Skeletal muscle tissue (tissue), 3 donors: ENCODE measurements at regions not wholly inside any gene's neighbourhood (a gene's known extent, or its start where the extent isn't known, plus 50 kb on each side); places are given as distances from the start of the nearest gene placed in this dataset.

Experiments
- H3K27ac ChIP-seq: one replicate; pipeline ENCODE4 v1.7.0; 2013; ENCODE audit warnings: mild to moderate bottlenecking, low read depth, low read length, inconsistent platforms
- H3K27me3 ChIP-seq, 3 donors: one replicate each; pipeline ENCODE4 v1.7.0; 2013; ENCODE audit warnings: low read length in 3 of 3; ENCODE audit not compliant: control insufficient read depth in 3 of 3, insufficient read depth in 3 of 3
- H3K36me3 ChIP-seq, 3 donors: one replicate each; pipeline ENCODE4 v1.7.0; 2013; ENCODE audit warnings: low read length in 3 of 3; ENCODE audit not compliant: control insufficient read depth in 3 of 3, insufficient read depth in 3 of 3
- H3K4me1 ChIP-seq, 3 donors: one replicate each; pipeline ENCODE4 v1.7.0; 2013; ENCODE audit warnings: low read length in 3 of 3, mild to moderate bottlenecking in 3 of 3; ENCODE audit not compliant: control insufficient read depth in 3 of 3, insufficient read depth in 3 of 3
- H3K4me3 ChIP-seq, 3 donors: one replicate each; pipeline ENCODE4 v1.7.0; 2013; ENCODE audit warnings: low read length in 3 of 3
- H3K9ac ChIP-seq, 3 donors: one replicate each; pipeline ENCODE4 v1.7.0; 2013; ENCODE audit warnings: low read length in 3 of 3, mild to moderate bottlenecking in 3 of 3, moderate library complexity in 2 of 3, low read depth in 1 of 3
- H3K9me3 ChIP-seq, 3 donors: one replicate each; pipeline ENCODE4 v1.7.0; 2013; ENCODE audit warnings: low read length in 3 of 3; ENCODE audit not compliant: control insufficient read depth in 3 of 3
- donor health status: Osteomylitis.

DNA sequence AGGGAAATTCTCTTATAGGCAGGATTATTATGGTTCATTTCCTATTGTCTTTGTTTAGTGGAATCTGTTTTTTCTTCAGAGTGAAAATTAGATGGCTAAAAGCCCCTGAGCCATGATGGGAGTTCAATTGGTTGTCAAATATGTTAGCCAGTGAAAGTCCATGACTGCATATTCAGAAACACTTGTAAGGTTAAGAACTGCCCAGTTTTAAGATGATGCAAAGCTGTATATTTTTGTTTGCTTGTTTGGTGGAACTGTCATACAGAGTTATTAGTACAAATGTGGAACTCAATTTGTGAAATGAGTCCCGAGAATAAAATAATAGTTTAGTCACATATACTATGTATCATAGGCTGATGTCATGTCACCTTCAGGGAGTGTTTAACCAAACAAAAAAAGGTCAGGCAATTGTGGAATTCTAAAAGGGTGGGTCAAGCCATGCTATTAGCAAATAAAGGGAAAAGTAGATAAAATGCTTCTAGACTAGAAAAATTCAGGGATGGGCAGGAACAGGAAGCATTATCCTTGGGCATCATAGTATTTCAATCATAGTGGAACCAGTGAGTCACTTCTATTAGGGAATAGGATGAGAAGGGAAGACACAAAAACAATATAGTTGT is 248.3 kb upstream of the SLITRK1 start:
- no peak overlapping the region for H3K4me3 ChIP-seq
- no peaks in the 10 kb centered on the region for H3K27me3 ChIP-seq
- no peak overlapping the region for H3K9ac ChIP-seq
- H3K9me3 ChIP-seq: no peaks in the 10 kb centered on the region
- H3K27ac ChIP-seq: no peak overlapping the region
- H3K36me3 ChIP-seq: no peaks in the 10 kb centered on the region
- H3K4me1 ChIP-seq: no peaks in the 10 kb centered on the region

- Histone ChIP-seq H3K27me3 (no peaks in the 10 kb centered on the region), H3K9me3 (no peaks in the 10 kb centered on the region), H3K36me3 (no peaks in the 10 kb centered on the region), H3K4me3 (no peak overlapping the region), H3K4me1 (no peaks in the 10 kb centered on the region), H3K9ac (no peak overlapping the region), H3K27ac (no peak overlapping the region)
Observed at GRCh38 chr13:84129966-84130365, 247.7 kb upstream of the SLITRK1 start.

- Histone ChIP-seq H3K9ac (no peak overlapping the region), H3K4me3 (no peak overlapping the region), H3K27ac (no peak overlapping the region), H3K36me3 (no peaks in the 10 kb centered on the region), H3K27me3 (no peaks in the 10 kb centered on the region), H3K4me1 (no peaks in the 10 kb centered on the region), H3K9me3 (no peaks in the 10 kb centered on the region)
Observed at GRCh38 chr13:84127597-84128128, 245.4 kb upstream of the SLITRK1 start.

DNA sequence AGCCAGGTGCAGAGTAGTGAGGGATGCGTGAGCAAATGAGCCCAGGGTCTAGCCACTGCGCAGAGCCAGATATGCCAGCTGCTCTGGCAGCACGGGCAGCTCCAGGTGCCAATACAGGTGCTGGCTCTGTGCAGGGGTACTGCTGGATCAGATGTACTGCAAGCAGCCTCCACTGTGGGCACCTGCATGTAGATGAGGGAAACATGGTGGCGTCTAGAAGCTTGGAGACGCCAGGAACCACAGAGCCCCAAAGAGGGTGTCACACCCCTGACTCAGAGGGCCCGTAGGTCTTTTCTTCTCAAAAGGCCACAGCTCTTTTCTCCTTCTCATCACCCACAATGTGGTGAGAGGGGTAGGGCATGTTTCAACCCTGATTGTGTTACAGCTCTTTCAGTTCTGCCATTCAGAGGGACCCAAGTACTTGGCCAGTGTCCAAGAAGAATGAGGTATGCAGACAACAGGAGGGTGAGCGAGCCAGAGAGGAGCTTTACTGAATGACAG is 244.4 kb upstream of the SLITRK1 start:
- Histone ChIP-seq H3K36me3 (no peaks in the 10 kb centered on the region), H3K27ac (no peak overlapping the region), H3K4me1 (no peaks in the 10 kb centered on the region), H3K9ac (no peak overlapping the region), H3K9me3 (no peaks in the 10 kb centered on the region), H3K27me3 (no peaks in the 10 kb centered on the region), H3K4me3 (no peak overlapping the region)

DNA sequence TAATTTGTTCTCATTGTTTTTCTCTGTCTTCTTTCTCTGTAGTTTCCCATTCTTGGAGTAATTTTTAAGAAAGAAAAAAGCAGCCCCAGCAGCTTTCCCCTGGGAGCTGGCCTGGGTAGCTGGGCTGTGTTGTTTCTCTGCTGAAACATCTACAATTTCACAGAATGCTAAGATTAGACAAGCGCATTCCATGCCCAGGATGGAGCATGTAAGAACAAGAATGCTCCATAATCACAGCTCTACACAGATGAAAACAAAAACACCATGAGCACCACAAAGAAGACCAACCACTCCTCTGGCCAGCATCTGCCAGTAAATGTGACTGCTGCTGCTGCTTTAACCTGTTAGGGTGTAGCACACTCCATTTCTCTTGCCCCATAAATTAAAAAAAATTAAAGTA is 239.2 kb upstream of the SLITRK1 start:
- Histone ChIP-seq H3K36me3 (no peaks in the 10 kb centered on the region), H3K27ac (no peak overlapping the region)

GRCh38 chr13:84118839-84119409 is 236.7 kb upstream of the SLITRK1 start:
- no peak overlapping the region for H3K9ac ChIP-seq
- H3K27ac ChIP-seq: no peak overlapping the region
- H3K4me3 ChIP-seq: no peak overlapping the region
- H3K4me1 ChIP-seq: no peaks in the 10 kb centered on the region
- no peaks in the 10 kb centered on the region for H3K36me3 ChIP-seq
- H3K9me3 ChIP-seq: no peaks in the 10 kb centered on the region
- no peaks in the 10 kb centered on the region for H3K27me3 ChIP-seq

More for the DNA sequence above, 239.2 kb upstream of the SLITRK1 start:
- Histone ChIP-seq H3K9ac (no peak overlapping the region), H3K27me3 (no peaks in the 10 kb centered on the region), H3K4me3 (no peak overlapping the region), H3K4me1 (no peaks in the 10 kb centered on the region), H3K9me3 (no peaks in the 10 kb centered on the region)

DNA sequence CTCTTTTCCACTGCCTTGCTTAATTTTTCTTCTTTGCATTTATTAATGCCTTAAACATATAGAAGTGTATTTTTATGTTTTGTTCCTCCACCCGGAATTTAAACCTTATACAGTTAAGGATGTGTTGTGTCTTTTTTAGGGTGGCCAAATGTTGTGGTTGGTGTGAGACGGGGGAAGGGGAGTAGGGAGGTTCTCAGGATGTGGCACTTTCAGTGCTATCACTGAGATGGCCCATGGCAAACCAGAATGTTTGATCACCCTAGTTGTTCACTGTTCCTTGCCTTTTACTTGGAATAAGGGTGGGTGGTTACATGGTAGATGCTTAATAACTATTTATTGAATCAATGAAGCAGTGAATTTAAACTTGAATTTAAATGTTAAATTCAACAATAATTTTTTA is 216.0 kb upstream of the SLITRK1 start:
- H3K27ac ChIP-seq: no peak overlapping the region
- no peaks in the 10 kb centered on the region for H3K9me3 ChIP-seq
- no peaks in the 10 kb centered on the region for H3K4me1 ChIP-seq
- no peaks in the 10 kb centered on the region for H3K27me3 ChIP-seq
- no peak overlapping the region for H3K9ac ChIP-seq
- H3K4me3 ChIP-seq: no peak overlapping the region
- no peaks in the 10 kb centered on the region for H3K36me3 ChIP-seq

DNA sequence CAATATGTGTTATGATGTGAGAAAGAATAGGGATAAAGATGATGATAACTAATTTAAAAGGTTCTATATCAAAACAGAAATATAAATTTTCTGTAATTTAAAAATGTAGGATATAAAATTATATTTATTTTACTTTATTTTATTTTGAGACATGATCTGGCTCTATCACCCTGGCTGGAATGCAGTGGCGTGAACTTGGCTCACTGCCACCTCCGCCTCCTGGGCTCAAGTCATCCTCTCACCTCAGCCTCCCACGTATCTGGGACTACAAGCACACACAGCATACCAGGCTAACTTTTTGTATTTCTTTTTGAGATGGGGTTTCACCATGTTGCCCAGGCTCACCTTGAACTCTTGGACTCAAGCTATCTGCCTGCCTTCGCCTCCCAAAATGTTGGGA is 214.9 kb upstream of the SLITRK1 start:
- Histone ChIP-seq H3K4me1 (no peaks in the 10 kb centered on the region), H3K4me3 (no peak overlapping the region), H3K36me3 (no peaks in the 10 kb centered on the region), H3K27me3 (no peaks in the 10 kb centered on the region), H3K9ac (no peak overlapping the region), H3K9me3 (no peaks in the 10 kb centered on the region), H3K27ac (no peak overlapping the region)

DNA sequence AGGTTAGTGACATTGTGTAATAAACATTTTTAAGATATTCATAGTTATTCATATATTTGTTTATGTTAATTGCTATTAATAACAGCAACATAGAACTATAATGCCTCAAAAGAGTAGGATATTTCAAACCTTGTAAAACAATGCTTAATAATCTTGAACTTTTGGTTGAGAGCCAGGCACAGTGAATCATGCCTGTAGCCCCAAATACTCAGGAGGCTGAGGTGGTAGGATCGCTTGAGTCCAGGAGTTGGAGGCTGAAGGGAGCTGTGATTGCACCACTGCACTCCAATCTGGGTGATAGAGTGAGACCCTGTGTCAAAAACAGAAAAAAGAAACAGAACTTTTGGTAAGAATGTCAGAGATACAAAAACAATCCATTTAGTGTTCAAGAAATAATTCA is 213.9 kb upstream of the SLITRK1 start:
- Histone ChIP-seq H3K4me1 (no peaks in the 10 kb centered on the region), H3K9me3 (no peaks in the 10 kb centered on the region), H3K27ac (no peak overlapping the region), H3K9ac (no peak overlapping the region), H3K36me3 (no peaks in the 10 kb centered on the region), H3K27me3 (no peaks in the 10 kb centered on the region), H3K4me3 (no peak overlapping the region)

DNA sequence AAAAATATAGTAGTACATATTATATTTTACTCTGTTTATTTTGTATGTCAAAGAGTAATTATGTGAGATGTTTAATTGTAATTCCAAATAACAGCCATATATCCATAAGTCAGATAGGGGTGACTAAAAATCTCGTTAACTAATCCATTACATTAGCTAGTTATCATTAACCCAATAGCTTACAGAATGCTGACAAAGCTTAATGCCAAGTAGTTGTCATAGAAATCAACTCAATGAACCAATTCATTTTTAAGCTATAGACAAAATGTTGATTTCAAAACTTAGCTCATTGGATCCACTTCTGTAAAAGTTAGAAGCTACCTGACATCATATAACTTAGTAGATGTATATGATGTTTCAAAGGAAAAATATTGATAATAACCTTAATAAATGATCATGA is 206.7 kb upstream of the SLITRK1 start:
- Histone ChIP-seq H3K36me3 (no peaks in the 10 kb centered on the region), H3K4me1 (no peaks in the 10 kb centered on the region), H3K9ac (no peak overlapping the region), H3K4me3 (no peak overlapping the region), H3K9me3 (peaks cover 0 to 3% (median 0%) of the 10 kb centered on the region in 3 donors), H3K27ac (no peak overlapping the region), H3K27me3 (no peaks in the 10 kb centered on the region)
